Mesodermal cell (in vitro differentiated cells): ENCODE measurements at regions not wholly inside any gene's neighbourhood (a gene's known extent, or its start where the extent isn't known, plus 50 kb on each side); places are given as distances from the start of the nearest gene placed in this dataset.
A peak's percentile ranks its signal among the peaks of the same experiment; 100 is the strongest.
"Not testable (repeated sequence)": the region's sequence is repeated elsewhere in the genome, so short reads cannot be mapped to it uniquely, and the experiment has no call there.

Experiments used
- H3K27ac ChIP-seq: 2 replicates; pipeline ENCODE4 v1.7.0; 2013; ENCODE audit warnings: mild to moderate bottlenecking, low read depth, low read length, moderate library complexity; ENCODE audit not compliant: severe bottlenecking
- H3K36me3 ChIP-seq: 2 replicates; pipeline ENCODE4 v1.7.1; 2013; ENCODE audit warnings: mild to moderate bottlenecking, low read length, moderate library complexity; ENCODE audit not compliant: control insufficient read depth, insufficient read depth
- H3K4me1 ChIP-seq: one replicate; pipeline ENCODE4 v1.7.1; 2013; ENCODE audit warnings: mild to moderate bottlenecking, low read length; ENCODE audit not compliant: insufficient read depth, control insufficient read depth, poor library complexity, severe bottlenecking
- H3K4me3 ChIP-seq: 2 replicates; pipeline ENCODE4 v1.7.0; 2013; ENCODE audit warnings: low read length, control low read depth, mild to moderate bottlenecking; ENCODE audit not compliant: insufficient read depth, poor library complexity, severe bottlenecking; ENCODE audit errors: extremely low read depth
- H3K9me3 ChIP-seq: 2 replicates; pipeline ENCODE4 v1.7.1; 2013; ENCODE audit warnings: mild to moderate bottlenecking, low read length, moderate library complexity; ENCODE audit not compliant: control insufficient read depth
- WGBS, 2 experiments: methylation state at CpG; one replicate each; pipeline ENCODE4 v1.1.5; 2013; ENCODE audit warnings: missing lambda C conversion rate in 2 of 2; ENCODE audit not compliant: insufficient coverage in 2 of 2; 5-methylcytosine and 5-hydroxymethylcytosine counted together

DNA sequence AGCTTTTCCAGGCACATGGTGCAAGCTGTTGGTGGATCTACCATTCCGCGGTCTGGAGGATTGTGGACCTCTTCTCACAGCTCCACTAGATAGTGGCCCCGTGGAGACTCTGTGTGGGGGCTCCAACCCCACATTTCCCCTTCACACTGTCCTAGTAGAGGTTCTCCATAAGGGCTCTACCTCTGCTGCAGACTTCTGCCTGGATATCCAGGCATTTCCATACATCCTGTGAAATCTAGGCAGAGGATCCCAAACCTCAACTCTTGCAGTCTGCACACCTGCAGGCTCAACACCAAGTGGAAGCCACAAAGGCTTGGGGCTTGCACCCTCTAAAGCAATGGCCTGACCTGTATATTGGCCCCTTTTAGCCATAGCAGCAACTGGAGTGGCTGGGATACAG, 283.4 kb upstream of the KLF4 start:
- WGBS, 2 experiments = 86 to 100% methylated on average over 3 of the region's 3 CpGs
- Histone ChIP-seq H3K27ac (no peak overlapping the region), H3K4me1 (no peaks in the 10 kb centered on the region), H3K36me3 (no peaks in the 10 kb centered on the region), H3K4me3 (no peak overlapping the region), H3K9me3 (no peaks in the 10 kb centered on the region)

DNA sequence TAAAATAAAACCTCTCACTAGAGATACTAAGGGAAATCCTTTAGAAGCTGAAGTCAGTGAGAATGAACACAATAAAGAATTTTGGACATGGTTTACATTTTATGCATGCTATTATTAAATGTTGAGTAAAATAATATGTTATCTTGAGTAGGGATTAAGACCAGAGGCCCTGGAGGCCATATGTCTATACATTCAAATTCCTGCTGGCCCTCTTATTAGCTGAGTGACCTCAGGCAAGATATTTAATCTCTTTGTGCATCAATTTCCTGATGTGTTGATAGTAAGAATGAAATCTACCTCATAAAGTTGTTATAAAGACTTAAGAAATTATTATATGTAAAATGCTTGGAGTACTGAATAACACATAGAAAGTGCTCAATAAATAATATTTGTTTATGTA, 281.1 kb upstream of the KLF4 start:
- no peak overlapping the region for H3K4me3 ChIP-seq
- H3K9me3 ChIP-seq = no peaks in the 10 kb centered on the region
- H3K4me1 ChIP-seq = no peaks in the 10 kb centered on the region
- no peak overlapping the region for H3K27ac ChIP-seq
- no peaks in the 10 kb centered on the region for H3K36me3 ChIP-seq

- WGBS, 2 experiments = 69 to 77% methylated on average over 8 to 9 of the region's 9 CpGs
- H3K9me3 ChIP-seq = no peaks in the 10 kb centered on the region
- H3K36me3 ChIP-seq = no peaks in the 10 kb centered on the region
- H3K4me1 ChIP-seq = no peaks in the 10 kb centered on the region
- H3K4me3 ChIP-seq = no peak overlapping the region
- no peak overlapping the region for H3K27ac ChIP-seq
Observed at GRCh38 chr9:107768224-107768623, 278.7 kb upstream of the KLF4 start.

- no peak overlapping the region for H3K4me3 ChIP-seq
- 97 to 98% methylated on average over 3 to 4 of the region's 4 CpGs for WGBS, 2 experiments
- H3K36me3 ChIP-seq = no peaks in the 10 kb centered on the region
- no peaks in the 10 kb centered on the region for H3K4me1 ChIP-seq
- H3K27ac ChIP-seq = no peak overlapping the region
- no peaks in the 10 kb centered on the region for H3K9me3 ChIP-seq
Observed at GRCh38 chr9:107767711-107768110, 278.1 kb upstream of the KLF4 start.

DNA sequence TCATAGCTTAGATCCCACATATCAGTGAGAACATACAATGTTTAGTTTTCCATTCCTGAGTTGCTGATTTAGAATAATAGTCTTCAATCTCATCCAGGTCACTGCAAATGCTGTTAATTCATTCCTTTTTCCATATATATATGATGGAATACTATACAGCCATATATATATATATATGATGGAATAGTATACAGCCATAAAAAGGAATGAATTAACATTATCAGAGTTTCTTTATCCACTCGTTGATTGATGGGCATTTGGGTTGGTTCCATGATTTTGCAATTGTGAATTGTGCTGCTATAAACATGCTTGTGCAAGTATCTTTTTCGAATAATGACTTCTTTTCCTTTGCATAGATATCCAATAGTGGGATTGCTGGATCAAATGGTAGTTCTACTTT, 273.9 kb upstream of the KLF4 start:
- H3K9me3 ChIP-seq, H3K36me3 ChIP-seq, H3K4me1 ChIP-seq, H3K4me3 ChIP-seq, H3K27ac ChIP-seq: not testable (repeated sequence)
- WGBS, 2 experiments = no CpG with 5 or more reads among the region's 2 CpGs

- Histone ChIP-seq H3K9me3 (no peaks in the 10 kb centered on the region), H3K36me3 (no peaks in the 10 kb centered on the region), H3K4me1 (no peaks in the 10 kb centered on the region), H3K27ac (no peak overlapping the region), H3K4me3 (no peak overlapping the region)
- WGBS, 2 experiments = 88 to 90% methylated on average over 1 to 2 of the region's 2 CpGs
Observed at GRCh38 chr9:107761307-107761706, 271.7 kb upstream of the KLF4 start.

DNA sequence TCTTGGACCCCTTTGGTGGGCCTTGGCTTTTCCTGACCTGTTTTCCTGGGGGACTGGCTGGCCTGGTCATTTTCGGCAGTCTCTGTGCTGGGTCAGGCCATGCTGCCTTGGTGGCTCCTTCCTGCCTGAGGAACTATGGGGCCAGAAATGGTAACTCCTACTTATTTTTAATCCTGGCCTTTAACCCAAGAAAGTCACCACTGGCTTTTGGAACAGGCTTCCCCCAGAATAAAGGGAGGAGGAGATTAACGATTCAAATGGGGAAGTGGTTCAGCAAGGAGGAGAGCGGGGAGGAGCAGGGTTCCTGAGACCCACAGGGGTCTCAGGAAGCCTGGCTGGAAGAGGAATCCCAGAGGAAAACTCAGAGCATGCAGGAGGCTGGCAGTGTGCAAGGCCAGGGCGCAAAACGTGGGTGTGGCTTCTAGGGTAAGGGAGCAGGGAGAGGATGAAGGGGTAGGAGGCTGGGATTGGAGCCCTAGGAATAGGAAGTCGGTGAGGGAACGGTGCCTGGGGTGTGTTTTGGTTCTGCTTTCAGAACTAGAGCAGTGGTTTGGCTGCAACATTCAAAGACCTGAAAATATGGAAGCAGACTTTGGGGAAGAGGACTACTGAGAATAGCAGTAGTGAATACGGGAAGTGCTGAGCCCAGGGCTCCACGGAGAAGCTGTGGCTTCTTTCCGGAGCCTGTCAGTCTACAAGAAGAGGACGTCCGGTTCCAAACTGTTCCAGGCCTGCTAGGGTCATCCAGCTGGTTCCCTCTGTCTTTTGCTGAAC, 271.1 kb upstream of the KLF4 start:
- no peak overlapping the region for H3K27ac ChIP-seq
- no peaks in the 10 kb centered on the region for H3K36me3 ChIP-seq
- WGBS, 2 experiments = 87 to 91% methylated on average over 10 to 12 of the region's 12 CpGs
- peaks cover under 1% of the 10 kb centered on the region for H3K4me1 ChIP-seq
- H3K4me3 ChIP-seq = no peak overlapping the region
- no peaks in the 10 kb centered on the region for H3K9me3 ChIP-seq

- Histone ChIP-seq H3K9me3 (no peaks in the 10 kb centered on the region), H3K4me1 (peaks cover 9% of the 10 kb centered on the region), H3K4me3 (no peak overlapping the region), H3K36me3 (no peaks in the 10 kb centered on the region), H3K27ac (no peak overlapping the region)
- 94% methylated on average over 3 of the region's 5 CpGs; no CpG with 5 or more reads in 1 of the 2 experiments for WGBS, 2 experiments
Observed at GRCh38 chr9:107759823-107760166, 270.2 kb upstream of the KLF4 start.

DNA sequence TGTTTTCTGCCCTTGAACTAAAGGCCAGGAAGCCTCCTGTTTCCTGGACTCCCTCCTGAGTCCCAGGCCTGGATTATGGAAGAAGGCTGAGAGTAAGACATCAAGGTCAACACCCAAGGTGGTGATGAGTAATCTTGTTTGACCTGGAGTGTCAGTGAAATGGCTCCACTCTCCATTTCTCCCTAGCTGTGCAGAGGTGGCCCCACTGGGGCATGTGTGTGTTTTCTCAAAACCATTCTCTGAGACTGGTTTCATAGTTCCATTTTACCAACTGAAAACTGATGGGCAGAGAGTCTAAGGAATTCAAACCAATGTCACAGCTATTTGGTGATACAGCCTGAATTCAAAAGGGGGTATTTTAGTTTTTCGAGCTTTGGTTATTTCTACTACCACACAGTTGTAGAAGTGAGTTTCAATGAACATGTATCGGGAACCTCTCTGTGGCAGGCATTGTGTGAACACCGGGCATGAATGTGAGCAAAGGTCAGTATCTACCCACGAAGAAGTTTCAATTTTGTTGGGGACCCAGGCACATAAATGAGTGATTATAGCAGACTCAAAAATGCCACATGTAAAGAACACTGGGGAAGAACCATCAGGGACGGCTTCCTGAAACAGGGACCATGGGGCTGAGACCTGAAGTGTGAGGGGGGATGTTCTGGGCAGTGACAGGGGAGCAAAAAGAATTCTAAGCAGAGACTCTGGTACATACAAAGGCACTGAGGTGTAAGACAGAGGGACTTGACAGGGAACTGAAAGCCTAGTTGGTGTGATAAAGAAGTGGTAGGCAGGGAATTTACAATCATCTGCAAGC, 269.6 kb upstream of the KLF4 start:
- 83 to 90% methylated on average over 4 to 5 of the region's 5 CpGs for WGBS, 2 experiments

GRCh38 chr9:107756091-107756490, 266.5 kb upstream of the KLF4 start:
- H3K4me3 ChIP-seq = no peak overlapping the region
- H3K27ac ChIP-seq = no peak overlapping the region
- 86% methylated on average over 1 of the region's 1 CpG; no CpG with 5 or more reads in 1 of the 2 experiments for WGBS, 2 experiments

More for the DNA sequence above, 269.6 kb upstream of the KLF4 start:
- no peaks in the 10 kb centered on the region for H3K36me3 ChIP-seq
- H3K27ac ChIP-seq = no peak overlapping the region
- no peaks in the 10 kb centered on the region for H3K9me3 ChIP-seq
- H3K4me1 ChIP-seq = peaks cover 9% of the 10 kb centered on the region
- H3K4me3 ChIP-seq = no peak overlapping the region

GRCh38 chr9:107755246-107755645, 265.7 kb upstream of the KLF4 start:
- Histone ChIP-seq H3K27ac (peak overlapping the region; percentile 57), H3K9me3 (no peaks in the 10 kb centered on the region), H3K4me3 (no peak overlapping the region), H3K36me3 (no peaks in the 10 kb centered on the region), H3K4me1 (peaks cover 20% of the 10 kb centered on the region)
- WGBS, 2 experiments = 86 to 100% methylated on average over 2 of the region's 4 CpGs

More at GRCh38 chr9:107756091-107756490, 266.5 kb upstream of the KLF4 start:
- peaks cover 12% of the 10 kb centered on the region for H3K4me1 ChIP-seq
- H3K9me3 ChIP-seq = no peaks in the 10 kb centered on the region
- H3K36me3 ChIP-seq = no peaks in the 10 kb centered on the region
